Spleen (tissue), 7 donors: ENCODE measurements at regions not wholly inside any gene's neighbourhood (a gene's known extent, or its start where the extent isn't known, plus 50 kb on each side); places are given as distances from the start of the nearest gene placed in this dataset.

ENCODE experiments used
- POLR2A ChIP-seq, 3 donors: fragments of 450-650 bp; IDR thresholded peaks; one replicate each; pipeline ENCODE4 v1.5.1; 2017; ENCODE audit warnings: antibody characterized with exemption in 3 of 3, mild to moderate bottlenecking in 1 of 3
- POLR2AphosphoS5 ChIP-seq, 3 donors: sonication (generic); formaldehyde crosslinking; IDR thresholded peaks; one replicate each; pipeline ENCODE4 v1.5.1; 2017; ENCODE audit warnings: antibody characterized with exemption in 3 of 3
- TF ChIP-seq, protein P1 (sequence below), 11 experiments: fragments of 200-600 bp in 7 of 11; fragments of 450-650 bp in 4 of 11; sonication (generic) in 4 of 11; IDR thresholded peaks in 8 of 11; conservative IDR thresholded peaks in 3 of 11; 1 replicate in 7 of 11; 2 replicates in 4 of 11; pipeline versions ENCODE4 v1.4.0 to v1.8.0; 2016 to 2021; ENCODE audit warnings: antibody characterized with exemption in 11 of 11, inconsistent platforms in 4 of 11, mild to moderate bottlenecking in 1 of 11
- donor health status: DM: no; HTN: no; CAD: no; lungs with moderate emphysema.
- donor health status: DM: no; HTN: no; CAD: no.
- donor health status: DM: no; HTN: no; CAD: no.

DNA sequence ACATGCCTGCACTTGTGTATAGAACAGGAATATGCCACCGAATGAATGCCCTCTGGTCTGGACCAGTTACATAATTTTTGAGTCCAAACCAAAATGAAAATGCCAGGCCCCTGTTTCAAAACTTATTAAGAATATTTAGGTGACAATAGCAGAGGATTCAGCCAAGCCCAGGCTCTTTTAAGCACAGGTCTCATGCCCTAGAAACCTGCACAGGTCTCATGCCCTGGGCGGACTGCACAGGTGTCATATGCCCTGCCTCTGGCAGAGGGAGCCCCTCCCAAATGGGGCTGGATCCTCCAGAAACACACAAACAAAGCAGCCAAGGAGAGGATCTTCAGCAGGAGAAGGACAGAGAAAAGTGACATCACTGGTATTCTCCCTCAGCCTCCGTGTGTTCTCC lies 605.4 kb upstream of the NRP1 start:
- TF ChIP-seq, protein P1, sequence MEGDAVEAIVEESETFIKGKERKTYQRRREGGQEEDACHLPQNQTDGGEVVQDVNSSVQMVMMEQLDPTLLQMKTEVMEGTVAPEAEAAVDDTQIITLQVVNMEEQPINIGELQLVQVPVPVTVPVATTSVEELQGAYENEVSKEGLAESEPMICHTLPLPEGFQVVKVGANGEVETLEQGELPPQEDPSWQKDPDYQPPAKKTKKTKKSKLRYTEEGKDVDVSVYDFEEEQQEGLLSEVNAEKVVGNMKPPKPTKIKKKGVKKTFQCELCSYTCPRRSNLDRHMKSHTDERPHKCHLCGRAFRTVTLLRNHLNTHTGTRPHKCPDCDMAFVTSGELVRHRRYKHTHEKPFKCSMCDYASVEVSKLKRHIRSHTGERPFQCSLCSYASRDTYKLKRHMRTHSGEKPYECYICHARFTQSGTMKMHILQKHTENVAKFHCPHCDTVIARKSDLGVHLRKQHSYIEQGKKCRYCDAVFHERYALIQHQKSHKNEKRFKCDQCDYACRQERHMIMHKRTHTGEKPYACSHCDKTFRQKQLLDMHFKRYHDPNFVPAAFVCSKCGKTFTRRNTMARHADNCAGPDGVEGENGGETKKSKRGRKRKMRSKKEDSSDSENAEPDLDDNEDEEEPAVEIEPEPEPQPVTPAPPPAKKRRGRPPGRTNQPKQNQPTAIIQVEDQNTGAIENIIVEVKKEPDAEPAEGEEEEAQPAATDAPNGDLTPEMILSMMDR (IDR thresholded peaks at IDR 0.05 in 8 of 11, conservative IDR thresholded peaks at IDR 0.05 in 3 of 11) = no peak
- no peak for TF ChIP-seq POLR2A (IDR thresholded peaks at IDR 0.05)
- no peak for TF ChIP-seq POLR2AphosphoS5 (IDR thresholded peaks at IDR 0.05)
